HG03469 (cell line): ENCODE measurements at regions not wholly inside any gene's neighbourhood (a gene's known extent, or its start where the extent isn't known, plus 50 kb on each side); places are given as distances from the start of the nearest gene placed in this dataset.
"Not testable (repeated sequence)": the region's sequence is repeated elsewhere in the genome, so short reads cannot be mapped to it uniquely, and the experiment has no call there.

Experiments used
- ATAC-seq: cut with Tn5 transposase; IDR thresholded peaks from one replicate; pipeline ENCODE4 v1.9.1; 2021; ENCODE audit warnings: mild to moderate bottlenecking, moderate library complexity, moderate number of reproducible peaks; ENCODE audit not compliant: unreplicated experiment

DNA sequence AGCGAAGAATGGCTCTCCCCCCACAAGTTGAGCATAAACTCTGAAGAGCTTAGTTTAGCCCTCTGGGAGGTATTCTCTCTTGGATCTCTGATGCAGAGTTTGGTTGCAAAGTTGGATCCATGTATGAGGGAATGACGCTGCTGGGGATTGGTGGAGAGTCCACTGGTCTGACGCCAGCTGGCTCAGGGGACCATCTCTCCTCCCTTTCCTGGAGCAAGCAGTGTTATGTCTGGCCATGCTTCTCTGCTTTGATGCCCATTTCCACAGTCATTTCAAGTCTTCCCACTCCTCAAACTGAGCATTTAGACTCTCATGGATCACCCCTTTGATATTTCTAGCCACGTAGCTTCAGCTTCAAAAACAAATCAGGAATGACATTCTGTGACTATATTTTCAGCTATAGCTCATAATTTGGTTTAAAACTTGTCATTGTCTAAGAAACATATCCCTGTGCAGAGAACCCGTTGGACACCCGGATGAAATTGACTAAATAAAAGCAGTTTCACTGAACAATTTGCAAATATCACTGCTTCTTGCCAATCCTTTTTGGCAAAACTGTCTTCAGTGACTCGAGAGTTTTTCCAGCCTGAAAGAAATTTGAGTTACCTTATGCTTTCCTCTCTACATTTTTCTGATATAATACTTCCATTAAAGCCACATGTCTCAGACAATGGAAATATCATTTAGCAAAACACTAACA lies 193.4 kb upstream of the CDH11 start:
- no peak for ATAC-seq

GRCh38 chr16:65314627-65315008 lies 192.8 kb upstream of the CDH11 start:
- ATAC-seq: no peak

GRCh38 chr16:65313936-65314626 lies 192.2 kb upstream of the CDH11 start:
- no peak for ATAC-seq

- ATAC-seq: no peak
Observed at GRCh38 chr16:65312795-65313194, 190.9 kb upstream of the CDH11 start.

DNA sequence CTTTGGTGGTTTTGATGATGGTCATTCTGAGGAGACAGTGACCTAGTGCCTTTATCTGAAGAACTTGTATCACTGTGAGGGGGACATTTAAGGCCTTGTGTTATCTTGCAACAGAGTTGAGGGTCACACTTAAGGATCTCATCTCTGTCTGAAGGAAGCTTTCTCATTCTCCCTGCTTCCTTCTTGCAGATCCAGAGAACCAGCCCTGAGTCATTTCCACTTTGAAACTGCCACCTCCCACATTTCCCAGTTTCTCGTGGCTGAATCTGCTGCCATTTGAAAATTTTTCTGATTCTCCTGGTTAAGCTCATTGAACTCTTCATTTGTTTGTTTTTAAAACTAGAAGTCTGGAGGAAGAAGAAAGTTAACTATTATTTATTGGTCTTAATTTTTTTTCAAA lies 190.2 kb upstream of the CDH11 start:
- no peak for ATAC-seq

- ATAC-seq: not testable (repeated sequence)
Observed at GRCh38 chr16:65310491-65310890, 188.6 kb upstream of the CDH11 start.

DNA sequence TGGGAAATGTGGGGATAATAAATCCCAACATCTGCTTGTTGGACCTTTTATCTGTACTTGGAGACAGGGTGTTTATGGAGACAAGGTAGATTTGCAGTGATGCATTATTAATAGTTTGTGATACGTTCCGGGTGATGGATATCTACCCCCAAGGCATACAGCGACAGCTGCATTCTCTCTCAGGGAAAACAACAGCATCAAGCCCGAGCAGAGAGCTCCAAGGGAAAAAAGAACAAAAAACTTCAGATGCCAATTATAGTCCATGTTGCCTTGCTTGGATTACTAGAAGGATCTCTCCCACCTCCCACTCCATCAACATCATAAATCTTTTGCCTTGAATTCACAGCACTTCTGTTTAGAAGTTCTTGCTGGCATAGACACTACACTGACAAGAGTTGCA lies 187.5 kb upstream of the CDH11 start:
- ATAC-seq: no peak

DNA sequence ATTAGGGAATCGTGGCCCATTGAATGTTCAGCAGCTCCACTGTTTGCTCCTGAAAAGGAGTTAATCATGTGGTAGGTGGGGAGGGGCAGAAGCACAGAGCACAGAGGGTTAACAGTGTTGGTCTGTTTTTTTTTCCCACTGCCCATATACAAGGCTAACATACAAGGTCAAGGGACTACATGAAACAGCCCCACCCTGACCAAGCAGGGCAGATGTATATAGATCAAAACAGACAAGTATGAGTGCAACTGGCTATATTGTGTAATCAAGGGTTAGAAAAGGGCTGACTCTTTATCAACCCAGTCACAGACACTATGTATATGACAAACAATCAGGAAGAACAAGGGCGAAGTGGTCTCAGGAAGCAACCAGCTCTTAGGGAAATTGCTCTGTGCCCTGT lies 186.6 kb upstream of the CDH11 start:
- no peak for ATAC-seq

DNA sequence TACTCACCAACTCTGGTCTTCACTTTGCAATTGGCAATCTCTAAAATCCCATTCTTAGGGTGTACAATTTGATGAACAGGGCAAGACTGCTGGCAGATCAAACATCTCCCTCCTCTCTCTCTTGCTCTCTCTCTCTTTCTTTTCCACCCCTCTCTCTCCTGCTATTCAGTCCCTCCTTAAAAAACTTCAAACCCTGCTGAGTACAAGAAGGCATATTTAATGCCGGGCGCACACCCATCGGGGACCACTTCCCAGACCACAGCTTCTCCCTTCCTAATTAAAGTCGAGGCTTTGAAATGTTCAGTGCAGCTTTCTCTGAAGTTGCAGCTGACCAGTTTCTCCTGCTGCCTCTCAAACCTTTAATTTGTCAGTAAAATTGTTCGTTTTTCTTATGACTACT lies 185.4 kb upstream of the CDH11 start:
- no peak for ATAC-seq

GRCh38 chr16:65306722-65307121 lies 184.9 kb upstream of the CDH11 start:
- ATAC-seq: no peak

GRCh38 chr16:65306300-65306699 lies 184.4 kb upstream of the CDH11 start:
- ATAC-seq: no peak

GRCh38 chr16:65305266-65305959 lies 183.6 kb upstream of the CDH11 start:
- ATAC-seq: no peak

DNA sequence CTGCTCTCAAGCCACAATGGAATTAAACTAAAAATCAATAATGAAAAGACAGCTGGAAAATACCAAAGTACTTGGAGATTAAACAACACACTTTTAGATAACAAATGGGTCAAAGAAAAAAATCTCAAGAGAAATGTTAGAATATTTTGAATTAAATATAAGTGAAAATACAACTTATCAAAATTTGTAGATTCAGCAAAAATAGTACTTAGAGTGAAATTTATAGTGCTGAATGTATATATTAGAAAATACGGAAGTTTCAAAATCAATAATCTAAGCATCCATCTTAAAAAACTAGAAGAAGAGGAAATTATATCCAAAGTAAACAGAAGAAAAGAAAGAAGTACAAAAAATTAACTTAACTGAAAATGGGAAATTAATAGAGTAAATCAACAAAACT lies 179.2 kb upstream of the CDH11 start:
- no peak for ATAC-seq

DNA sequence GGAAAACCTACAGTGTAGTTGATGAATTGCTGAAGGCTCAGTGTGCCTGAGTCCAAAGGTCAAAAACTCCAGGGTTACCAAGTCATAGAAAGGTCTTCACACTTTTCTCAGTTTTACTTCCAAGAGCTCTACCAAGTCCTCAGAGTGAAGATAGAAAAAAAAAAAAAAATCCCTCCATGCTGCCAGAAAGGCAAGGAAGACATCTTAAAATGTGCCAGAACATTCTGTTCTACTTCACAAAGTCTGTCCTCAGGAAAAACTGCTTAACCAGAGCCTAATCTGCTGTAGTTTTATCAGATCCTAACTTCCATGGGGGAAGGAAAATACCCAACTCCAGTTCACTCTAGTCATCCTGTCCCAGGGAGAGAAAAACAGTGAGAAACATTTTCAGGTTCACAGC lies 175.6 kb upstream of the CDH11 start:
- no peak for ATAC-seq

- no peak for ATAC-seq
Observed at GRCh38 chr16:65295527-65295926, 173.7 kb upstream of the CDH11 start.

DNA sequence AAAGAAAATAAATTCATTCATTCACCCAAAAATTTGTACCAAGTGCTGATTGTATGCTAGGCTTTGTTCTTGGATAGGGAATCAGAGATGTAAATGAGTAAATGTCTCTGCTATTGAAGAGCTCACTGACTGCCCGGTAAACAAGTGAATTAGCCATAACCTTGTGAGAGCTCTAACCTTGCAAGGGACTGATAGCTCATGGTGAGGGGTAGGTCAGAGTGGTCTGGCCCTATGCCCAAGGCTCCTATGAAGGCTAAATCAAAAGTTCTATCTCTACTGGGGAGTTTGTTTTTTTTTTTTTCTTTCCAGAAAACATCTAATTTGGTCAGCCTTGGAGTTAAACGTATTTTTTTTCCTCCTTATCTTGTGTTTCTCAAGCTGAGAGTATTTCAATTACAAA lies 172.8 kb upstream of the CDH11 start:
- ATAC-seq: no peak

- ATAC-seq: no peak
Observed at GRCh38 chr16:65294165-65294564, 172.3 kb upstream of the CDH11 start.

GRCh38 chr16:65289022-65289421 lies 167.2 kb upstream of the CDH11 start:
- ATAC-seq: no peak

GRCh38 chr16:65287307-65287706 lies 165.4 kb upstream of the CDH11 start:
- ATAC-seq: no peak

- no peak for ATAC-seq
Observed at GRCh38 chr16:65285128-65286048, 163.5 kb upstream of the CDH11 start.

DNA sequence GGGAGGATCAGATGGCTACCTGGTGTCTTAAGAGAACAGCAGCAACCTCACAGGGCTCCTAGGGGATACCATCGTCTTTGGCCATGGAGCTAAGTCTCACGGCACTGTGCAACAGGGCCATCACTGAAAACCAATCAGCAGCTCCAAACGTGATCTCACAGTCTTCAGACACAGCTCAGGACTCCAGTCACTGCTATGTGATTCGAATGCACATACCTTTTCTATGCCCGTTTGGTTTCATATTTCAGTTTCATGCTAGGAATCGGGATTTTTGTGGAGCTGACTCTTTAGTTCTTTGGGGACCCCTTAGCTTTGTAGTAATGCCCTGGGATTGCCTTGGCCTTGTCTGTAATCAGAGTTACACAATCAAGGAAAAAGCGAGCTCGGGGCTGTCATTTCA lies 162.8 kb upstream of the CDH11 start:
- no peak for ATAC-seq
